ENCODE measurements at regions not wholly inside any gene's neighbourhood (a gene's known extent, or its start where the extent isn't known, plus 50 kb on each side); places are given as distances from the start of the nearest gene placed in this dataset.

DNA sequence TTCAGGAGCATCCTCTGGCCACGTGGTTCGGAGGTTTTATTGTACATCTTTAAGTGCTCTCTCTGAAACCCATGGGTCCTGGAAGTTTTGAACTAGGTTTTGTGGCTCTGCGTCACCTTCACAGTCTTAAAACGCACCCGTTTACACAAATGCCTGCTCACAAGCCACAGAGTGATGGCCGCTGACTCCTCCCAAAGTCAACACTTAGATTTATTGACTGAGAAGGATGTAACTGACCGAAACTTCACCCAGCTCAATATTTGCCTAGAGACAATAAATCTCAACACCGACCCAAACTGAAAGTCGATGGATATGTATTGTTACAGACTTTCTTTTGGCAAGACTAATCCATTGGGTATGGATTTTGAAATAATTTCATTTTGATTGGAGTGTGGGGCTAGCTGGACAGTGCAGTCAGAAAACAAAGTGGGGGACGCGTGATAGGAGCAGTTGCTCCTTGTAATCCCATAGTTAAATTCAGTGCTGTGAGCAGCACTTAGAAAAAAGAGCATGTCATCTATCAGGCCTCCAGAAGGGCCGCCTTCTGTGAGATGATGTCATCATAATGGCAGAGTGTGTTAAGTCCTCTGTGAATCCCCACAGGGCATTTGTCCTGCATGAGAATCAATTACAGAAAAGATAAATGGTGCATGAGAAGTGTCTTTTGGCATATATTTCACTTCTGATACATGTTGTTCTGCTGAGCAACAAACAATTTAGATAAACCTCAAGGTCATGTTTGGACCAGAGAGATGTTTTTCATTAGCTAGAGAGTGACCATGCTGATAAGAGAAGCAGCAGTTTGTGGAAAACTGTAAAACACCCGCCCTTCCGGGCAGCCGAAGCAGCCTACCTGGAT is 183.7 kb downstream of the INO80D start:
- Mint-ChIP-seq H3K36me3 (ENCODE audit: low read depth) (no peaks in the 10 kb centered on the region), H3K27ac (no peak overlapping the region), H3K27me3 (peaks cover 8% of the 10 kb centered on the region), H3K9me3 (ENCODE audit: low read depth) (peaks cover 5% of the 10 kb centered on the region), H3K4me1 (no peaks in the 10 kb centered on the region), H3K4me3 (no peak overlapping the region)
- POLR2A ChIA-PET = no interaction called here
- CTCF ChIA-PET = interaction anchor here (0.6 to 1.5 kb wide), 4 partner anchors 24 to 1590 kb away, joined by 3 to 4 read pairs (median 4); no protein-coding TSS in a partner anchor
- intact Hi-C loops (cut with DNase I, micrococcal nuclease) = loop anchor here in 1 of 2 experiments (2.0 kb wide), 1 partner anchor 47 kb away; no protein-coding TSS in a partner anchor
- ATAC-seq = no peak
- no peak for DNase-seq

DNA sequence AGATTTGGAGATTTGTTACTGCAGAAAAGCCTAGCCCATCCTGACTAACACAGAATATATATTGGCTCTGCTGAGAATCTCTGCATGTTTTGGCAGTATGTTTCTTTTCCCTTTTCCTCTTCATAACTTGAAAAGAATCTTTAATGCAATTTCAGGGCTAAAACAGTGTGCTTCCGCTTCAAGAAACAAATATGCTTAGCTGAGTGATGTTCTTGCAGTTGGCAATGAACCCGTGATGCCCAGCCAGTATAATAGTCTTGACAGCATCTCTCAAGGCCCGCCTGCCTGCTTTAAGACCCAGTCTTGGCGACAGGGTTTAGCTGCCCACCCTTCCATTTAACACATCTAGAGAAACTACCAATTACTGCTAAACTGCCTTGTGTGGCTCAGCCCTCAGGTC is 184.5 kb downstream of the INO80D start:
- Mint-ChIP-seq H3K4me3 (no peak overlapping the region), H3K27me3 (peaks cover 8% of the 10 kb centered on the region), H3K27ac (no peak overlapping the region), H3K4me1 (no peaks in the 10 kb centered on the region), H3K9me3 (ENCODE audit: low read depth) (peaks cover 5% of the 10 kb centered on the region), H3K36me3 (ENCODE audit: low read depth) (no peaks in the 10 kb centered on the region)
- POLR2A ChIA-PET = no interaction called here
- intact Hi-C loops (cut with DNase I, micrococcal nuclease) = no loop called here
- DNase-seq (no peak), ATAC-seq (no peak)
- CTCF ChIA-PET = no interaction called here

- peaks cover 7% of the 10 kb centered on the region for H3K27me3 Mint-ChIP-seq
- intact Hi-C loops (cut with DNase I, micrococcal nuclease) = no loop called here
- ChIA-PET CTCF (interaction anchor here (0.8 kb wide), 1 partner anchor 41 kb away, joined by 3 read pairs; no protein-coding TSS in a partner anchor), POLR2A (no interaction called here)
- no peak for DNase-seq
- H3K27ac Mint-ChIP-seq = no peak overlapping the region
- peaks cover 5% of the 10 kb centered on the region for H3K9me3 Mint-ChIP-seq (ENCODE audit: low read depth)
- H3K4me1 Mint-ChIP-seq = no peaks in the 10 kb centered on the region
- H3K4me3 Mint-ChIP-seq = no peak overlapping the region
- no peak for ATAC-seq
- H3K36me3 Mint-ChIP-seq (ENCODE audit: low read depth) = no peaks in the 10 kb centered on the region
These were observed 187.2 kb downstream of the INO80D start for GRCh38 chr2:205898744-205899143.

GRCh38 chr2:205895981-205896655 is 189.9 kb downstream of the INO80D start:
- POLR2A ChIA-PET = interaction anchor here (0.5 kb wide), 1 partner anchor 1972 kb away, joined by 3 read pairs; no protein-coding TSS in a partner anchor
- Mint-ChIP-seq H3K36me3 (ENCODE audit: low read depth) (no peaks in the 10 kb centered on the region), H3K4me1 (no peaks in the 10 kb centered on the region), H3K9me3 (ENCODE audit: low read depth) (peaks cover 5% of the 10 kb centered on the region), H3K27me3 (peaks cover 7% of the 10 kb centered on the region), H3K4me3 (no peak overlapping the region), H3K27ac (no peak overlapping the region)
- intact Hi-C loops (cut with DNase I, micrococcal nuclease) = no loop called here
- DNase-seq (no peak), ATAC-seq (no peak)
- CTCF ChIA-PET = no interaction called here

DNA sequence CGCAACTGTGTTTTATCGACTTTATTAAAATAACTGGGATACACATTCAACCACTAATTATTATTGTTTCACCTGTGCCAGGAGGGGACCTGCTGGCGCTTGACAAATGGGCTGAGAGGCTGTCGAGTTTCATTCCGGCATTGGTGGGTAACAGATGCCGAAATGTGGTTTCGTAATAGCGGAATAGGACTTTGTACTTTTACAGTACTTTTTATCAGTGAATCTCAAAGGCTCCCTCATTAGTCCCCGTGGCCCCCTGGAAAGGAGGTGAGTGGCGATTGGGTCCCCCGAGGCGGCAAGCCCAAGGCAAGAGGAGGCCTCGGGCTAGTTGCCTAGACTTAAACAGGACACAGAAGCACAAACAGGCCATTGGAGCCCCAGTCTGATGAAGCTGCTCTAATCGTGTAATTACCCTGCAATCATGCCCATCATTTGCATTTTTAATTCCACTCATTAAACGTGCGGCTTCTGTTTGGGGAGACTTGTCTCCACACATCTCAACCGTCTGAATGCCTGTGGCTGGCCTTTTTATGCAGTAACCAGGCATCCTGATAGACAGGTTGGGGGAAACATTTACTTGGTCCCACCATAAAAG is 193.2 kb downstream of the INO80D start:
- ATAC-seq (no peak), DNase-seq (no peak)
- Mint-ChIP-seq H3K9me3 (ENCODE audit: low read depth) (no peaks in the 10 kb centered on the region), H3K4me3 (no peak overlapping the region), H3K27me3 (peaks cover 4% of the 10 kb centered on the region), H3K36me3 (ENCODE audit: low read depth) (no peaks in the 10 kb centered on the region), H3K4me1 (no peaks in the 10 kb centered on the region), H3K27ac (no peak overlapping the region)
- POLR2A ChIA-PET = no interaction called here
- CTCF ChIA-PET = no interaction called here
- intact Hi-C loops (cut with DNase I, micrococcal nuclease) = no loop called here

DNA sequence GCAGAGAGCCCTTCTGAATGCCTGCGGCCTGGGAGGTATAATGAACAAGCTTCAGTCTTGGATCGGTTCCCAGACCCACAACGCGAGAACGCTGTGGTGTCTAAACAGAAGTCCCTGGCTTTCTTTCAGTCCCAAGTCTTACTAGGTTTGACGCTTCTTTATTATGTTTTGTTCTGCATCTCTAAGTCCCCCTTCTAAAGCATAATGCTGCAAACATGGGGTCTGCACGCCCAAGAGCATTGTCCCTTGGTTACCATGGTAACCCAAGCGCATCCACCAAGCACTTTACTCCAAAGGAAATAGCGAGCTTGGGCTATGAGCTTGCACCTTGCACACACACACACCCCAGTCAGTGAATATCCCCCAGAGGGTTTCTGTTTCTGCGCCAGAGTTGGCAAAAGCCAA is 193.7 kb downstream of the INO80D start:
- ChIA-PET CTCF (no interaction called here), POLR2A (no interaction called here)
- no peak for ATAC-seq
- Mint-ChIP-seq H3K4me1 (no peaks in the 10 kb centered on the region), H3K9me3 (ENCODE audit: low read depth) (no peaks in the 10 kb centered on the region), H3K4me3 (no peak overlapping the region), H3K27me3 (peaks cover 4% of the 10 kb centered on the region), H3K36me3 (ENCODE audit: low read depth) (no peaks in the 10 kb centered on the region), H3K27ac (no peak overlapping the region)
- DNase-seq = no peak
- intact Hi-C loops (cut with DNase I, micrococcal nuclease) = no loop called here

- H3K36me3 Mint-ChIP-seq (ENCODE audit: low read depth) = no peaks in the 10 kb centered on the region
- CTCF ChIA-PET = interaction anchor here (1.2 kb wide), 1 partner anchor 114 kb away, joined by 3 read pairs; no protein-coding TSS in a partner anchor
- H3K9me3 Mint-ChIP-seq (ENCODE audit: low read depth) = no peaks in the 10 kb centered on the region
- intact Hi-C loops (cut with DNase I, micrococcal nuclease) = no loop called here
- no peaks in the 10 kb centered on the region for H3K4me1 Mint-ChIP-seq
- ATAC-seq (peak; percentile 33), DNase-seq (no peak)
- H3K27ac Mint-ChIP-seq = no peak overlapping the region
- peaks cover 8% of the 10 kb centered on the region for H3K27me3 Mint-ChIP-seq
- POLR2A ChIA-PET = no interaction called here
- H3K4me3 Mint-ChIP-seq = no peak overlapping the region
These were observed 196.9 kb downstream of the INO80D start for GRCh38 chr2:205889114-205889513.

DNA sequence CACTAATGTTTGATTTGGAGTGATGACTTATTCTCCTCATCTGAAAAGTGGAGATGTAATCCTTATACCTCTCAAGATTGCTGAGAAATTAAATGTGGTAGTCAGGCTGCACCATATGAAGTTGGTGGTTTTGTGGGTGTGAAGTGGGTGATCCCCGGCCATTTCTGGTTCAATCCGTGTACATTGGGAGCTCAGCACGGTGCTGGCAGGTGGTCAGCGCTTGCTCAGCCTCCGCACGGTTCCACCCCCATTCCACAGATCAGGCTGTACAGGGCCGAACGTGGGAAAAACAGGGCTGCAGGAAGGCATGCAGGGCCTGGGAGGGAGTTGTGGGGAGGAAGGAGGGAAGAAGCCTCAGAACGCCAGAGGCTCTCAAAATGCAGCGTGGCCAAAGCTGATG is 198.3 kb downstream of the INO80D start:
- intact Hi-C loops (cut with DNase I, micrococcal nuclease) = no loop called here
- ATAC-seq (no peak), DNase-seq (no peak)
- H3K27me3 Mint-ChIP-seq = peaks cover 7% of the 10 kb centered on the region
- no peaks in the 10 kb centered on the region for H3K36me3 Mint-ChIP-seq (ENCODE audit: low read depth)
- H3K9me3 Mint-ChIP-seq (ENCODE audit: low read depth) = no peaks in the 10 kb centered on the region
- no peaks in the 10 kb centered on the region for H3K4me1 Mint-ChIP-seq
- ChIA-PET POLR2A (no interaction called here), CTCF (no interaction called here)
- H3K4me3 Mint-ChIP-seq = no peak overlapping the region
- H3K27ac Mint-ChIP-seq = no peak overlapping the region

- intact Hi-C loops (cut with DNase I, micrococcal nuclease) = loop anchor here (1.0 to 2.0 kb wide), 4 partner anchors 109 to 1561 kb away; no protein-coding TSS in a partner anchor
- ATAC-seq = peak; percentile 69
- Mint-ChIP-seq H3K27ac (no peak overlapping the region), H3K9me3 (ENCODE audit: low read depth) (no peaks in the 10 kb centered on the region), H3K4me3 (no peak overlapping the region), H3K36me3 (ENCODE audit: low read depth) (no peaks in the 10 kb centered on the region), H3K4me1 (no peaks in the 10 kb centered on the region), H3K27me3 (peaks cover 16% of the 10 kb centered on the region)
- ChIA-PET CTCF (interaction anchor here (0.6 to 2.0 kb wide), 12 partner anchors 11 to 1625 kb away, joined by 3 to 6 read pairs (median 4); no protein-coding TSS in a partner anchor), POLR2A (no interaction called here)
- DNase-seq = peak; percentile 86
These were observed 200.4 kb downstream of the INO80D start for GRCh38 chr2:205885492-205886099.

DNA sequence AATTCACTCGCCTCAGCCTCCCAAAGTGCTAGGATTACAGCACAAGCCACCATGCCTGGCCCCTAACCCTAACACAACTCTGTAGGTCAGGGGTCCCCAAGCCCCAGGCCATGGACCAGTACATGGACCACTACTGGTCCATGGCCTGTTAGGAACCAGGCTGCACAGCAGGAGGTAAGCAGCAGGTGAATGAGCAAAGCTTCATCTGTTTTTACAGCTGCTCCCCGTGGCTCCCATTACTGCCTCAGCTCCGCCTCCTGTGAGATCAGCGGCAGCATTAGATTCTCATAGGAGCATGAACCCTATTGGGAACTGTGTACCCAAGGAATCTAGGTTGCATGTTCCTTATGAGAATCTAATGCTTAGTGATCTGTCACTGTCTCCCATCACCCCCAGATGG is 201.7 kb downstream of the NRP2 start:
- Mint-ChIP-seq H3K36me3 (ENCODE audit: low read depth) (no peaks in the 10 kb centered on the region), H3K4me1 (no peaks in the 10 kb centered on the region), H3K27ac (no peak overlapping the region), H3K27me3 (peaks cover 21% of the 10 kb centered on the region), H3K4me3 (no peak overlapping the region), H3K9me3 (ENCODE audit: low read depth) (no peaks in the 10 kb centered on the region)
- DNase-seq = no peak
- CTCF ChIA-PET = interaction anchor here (0.9 to 2.0 kb wide), 6 partner anchors 10 to 1624 kb away, joined by 3 to 6 read pairs (median 4); no protein-coding TSS in a partner anchor
- POLR2A ChIA-PET = no interaction called here
- intact Hi-C loops (cut with DNase I, micrococcal nuclease) = loop anchor here (2.0 kb wide), 2 partner anchors 117 to 1559 kb away; no protein-coding TSS in a partner anchor
- no peak for ATAC-seq

DNA sequence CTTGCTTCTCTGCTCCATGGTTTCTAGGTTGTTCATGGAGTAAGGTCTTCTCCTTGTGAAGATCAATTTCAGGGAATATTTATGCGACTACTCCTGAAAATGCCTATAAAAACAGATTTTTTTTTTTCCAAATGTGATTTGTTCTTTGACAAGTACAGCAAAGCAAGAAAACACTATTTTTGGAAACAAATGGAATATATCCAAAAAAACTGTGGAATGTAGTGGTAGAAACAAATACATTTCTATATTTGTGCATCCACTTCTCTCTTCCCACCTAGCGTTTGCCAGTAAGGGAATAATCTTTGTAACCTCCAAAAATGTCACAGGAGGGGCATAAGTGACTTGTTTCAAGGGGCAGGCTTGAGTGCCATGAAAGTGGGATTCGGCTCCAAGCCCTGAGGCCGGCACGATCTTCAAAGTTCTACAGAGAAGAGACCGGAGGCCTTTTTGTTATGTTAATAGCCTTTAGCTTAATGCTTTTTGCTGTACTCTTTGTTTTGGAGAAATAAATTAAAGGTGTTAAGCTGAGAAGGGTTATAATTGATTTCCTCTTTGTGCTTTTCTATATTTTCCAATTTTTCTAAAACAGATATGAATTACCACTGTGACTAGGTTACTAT is 200.6 kb downstream of the NRP2 start:
- intact Hi-C loops (cut with DNase I, micrococcal nuclease) = no loop called here
- no peaks in the 10 kb centered on the region for H3K4me1 Mint-ChIP-seq
- POLR2A ChIA-PET = no interaction called here
- no peak overlapping the region for H3K4me3 Mint-ChIP-seq
- ATAC-seq (no peak), DNase-seq (no peak)
- H3K9me3 Mint-ChIP-seq (ENCODE audit: low read depth) = no peaks in the 10 kb centered on the region
- H3K27ac Mint-ChIP-seq = no peak overlapping the region
- peaks cover 21% of the 10 kb centered on the region for H3K27me3 Mint-ChIP-seq
- no peaks in the 10 kb centered on the region for H3K36me3 Mint-ChIP-seq (ENCODE audit: low read depth)
- CTCF ChIA-PET = interaction anchor here (0.6 to 1.1 kb wide), 4 partner anchors 9 to 1623 kb away, joined by 3 to 4 read pairs (median 3); no protein-coding TSS in a partner anchor

Data from activated CD4-positive, alpha-beta T cell treated with anti-CD3 and anti-CD28 coated beads for 36 hours (primary cell).